Neural cell (in vitro differentiated cells): ENCODE measurements at regions not wholly inside any gene's neighbourhood (a gene's known extent, or its start where the extent isn't known, plus 50 kb on each side); places are given as distances from the start of the nearest gene placed in this dataset.

Experiments
- H2AFZ ChIP-seq: fragments of 200-600, 300-800 bp; sonication (generic), shearing (Covaris generic); 2 replicates; pipeline ENCODE4 v1.6.0; 2014; ENCODE audit warnings: low read depth, mild to moderate bottlenecking, antibody characterized with exemption, low read length, moderate library complexity
- H3F3A ChIP-seq: fragments of 200-600 bp; shearing (Covaris generic); 2 replicates; pipeline ENCODE4 v1.6.1; 2016; ENCODE audit warnings: mild to moderate bottlenecking, moderate library complexity, mixed read lengths, antibody characterized with exemption, low read length; ENCODE audit not compliant: insufficient read depth, poor library complexity, severe bottlenecking
- H3K27ac ChIP-seq: fragments of 200-600, 300-800 bp; sonication (generic), shearing (Covaris generic); 2 replicates; pipeline ENCODE4 v1.5.1; 2014; ENCODE audit warnings: mild to moderate bottlenecking, low read length, moderate library complexity
- H3K27me3 ChIP-seq: fragments of 300-800, 200-600 bp; sonication (generic), shearing (Covaris generic); 2 replicates; pipeline ENCODE4 v1.6.0; 2014; ENCODE audit warnings: mild to moderate bottlenecking, low read depth, low read length, moderate library complexity; ENCODE audit not compliant: insufficient read depth
- H3K36me3 ChIP-seq: fragments of 300-800, 200-600 bp; sonication (generic), shearing (Covaris generic); 2 replicates; pipeline ENCODE4 v1.5.1; 2014; ENCODE audit warnings: mild to moderate bottlenecking, antibody characterized with exemption, low read length, moderate library complexity; ENCODE audit not compliant: insufficient read depth
- H3K4me2 ChIP-seq: fragments of 300-800, 200-600 bp; sonication (generic), shearing (Covaris generic); 2 replicates; pipeline ENCODE4 v1.6.0; 2014; ENCODE audit warnings: mild to moderate bottlenecking, low read length
- H3K4me3 ChIP-seq: fragments of 300-800, 200-600 bp; sonication (generic), shearing (Covaris generic); 2 replicates; pipeline ENCODE4 v1.5.1; 2014; ENCODE audit warnings: mild to moderate bottlenecking, low read length, moderate library complexity
- H3K79me2 ChIP-seq: fragments of 200-600 bp; shearing (Covaris generic); replicated peaks from 2 replicates; pipeline ENCODE4 v1.6.0; 2014; ENCODE audit warnings: mild to moderate bottlenecking, low read length, moderate library complexity; ENCODE audit not compliant: insufficient read depth
- H3K9ac ChIP-seq: fragments of 300-800, 200-600 bp; sonication (generic), shearing (Covaris generic); 2 replicates; pipeline ENCODE4 v1.6.1; 2016; ENCODE audit warnings: mild to moderate bottlenecking, low read length, mixed read lengths
- H3K9me2 ChIP-seq: fragments of 200-600 bp; shearing (Covaris generic); 2 replicates; pipeline ENCODE4 v1.6.1; 2016; ENCODE audit warnings: mild to moderate bottlenecking, low read length, mixed read lengths; ENCODE audit not compliant: insufficient read depth
- H3K9me3 ChIP-seq: fragments of 200-600, 300-800 bp; sonication (generic), shearing (Covaris generic); 2 replicates; pipeline ENCODE4 v1.6.1; 2016; ENCODE audit warnings: mild to moderate bottlenecking, mixed run types, low read length, moderate library complexity, mixed read lengths
- H4K20me1 ChIP-seq: fragments of 200-600 bp; shearing (Covaris generic); 2 replicates; pipeline ENCODE4 v1.6.1; 2016; ENCODE audit warnings: mild to moderate bottlenecking, mixed run types; ENCODE audit not compliant: insufficient read depth
- EP300 ChIP-seq: fragments of 450-650 bp; conservative IDR thresholded peaks from 2 replicates; pipeline ENCODE4 v1.6.1; 2014; ENCODE audit warnings: antibody characterized with exemption, mild to moderate bottlenecking, moderate library complexity; ENCODE audit not compliant: poor library complexity, severe bottlenecking
- EZH2 ChIP-seq: fragments of 200-600, 300-800 bp; shearing (Covaris generic), sonication (generic); IDR thresholded peaks from 2 replicates; pipeline ENCODE4 v1.6.1; 2014; ENCODE audit warnings: antibody characterized with exemption, low read length, borderline replicate concordance, mild to moderate bottlenecking; ENCODE audit not compliant: insufficient read depth, poor library complexity, severe bottlenecking
- MXI1 ChIP-seq: fragments of 450-650 bp; conservative IDR thresholded peaks from 2 replicates; pipeline ENCODE4 v1.6.1; 2014; ENCODE audit warnings: antibody characterized with exemption, mild to moderate bottlenecking; ENCODE audit not compliant: poor library complexity, severe bottlenecking
- POLR2AphosphoS5 ChIP-seq: IDR thresholded peaks from 2 replicates; pipeline ENCODE4 v1.6.1; 2012
- RAD21 ChIP-seq: fragments of 450-650 bp; conservative IDR thresholded peaks from 2 replicates; pipeline ENCODE4 v1.6.1; 2014; ENCODE audit warnings: antibody characterized with exemption, mild to moderate bottlenecking, moderate library complexity
- REST ChIP-seq: IDR thresholded peaks from 2 replicates; pipeline ENCODE4 v1.6.1; 2012; ENCODE audit warnings: borderline replicate concordance
- SMC3 ChIP-seq: fragments of 450-650 bp; conservative IDR thresholded peaks from 2 replicates; pipeline ENCODE4 v1.6.1; 2014; ENCODE audit warnings: antibody characterized with exemption, mild to moderate bottlenecking, moderate library complexity; ENCODE audit not compliant: poor library complexity
- TAF1 ChIP-seq: IDR thresholded peaks from 2 replicates; pipeline ENCODE4 v1.6.1; 2012; ENCODE audit warnings: low read depth
- TF ChIP-seq, protein P1 (sequence below): fragments of 450-650 bp; IDR thresholded peaks from 2 replicates; pipeline ENCODE4 v1.5.1; 2014; ENCODE audit warnings: antibody characterized with exemption, mild to moderate bottlenecking, moderate library complexity; ENCODE audit not compliant: poor library complexity, severe bottlenecking

DNA sequence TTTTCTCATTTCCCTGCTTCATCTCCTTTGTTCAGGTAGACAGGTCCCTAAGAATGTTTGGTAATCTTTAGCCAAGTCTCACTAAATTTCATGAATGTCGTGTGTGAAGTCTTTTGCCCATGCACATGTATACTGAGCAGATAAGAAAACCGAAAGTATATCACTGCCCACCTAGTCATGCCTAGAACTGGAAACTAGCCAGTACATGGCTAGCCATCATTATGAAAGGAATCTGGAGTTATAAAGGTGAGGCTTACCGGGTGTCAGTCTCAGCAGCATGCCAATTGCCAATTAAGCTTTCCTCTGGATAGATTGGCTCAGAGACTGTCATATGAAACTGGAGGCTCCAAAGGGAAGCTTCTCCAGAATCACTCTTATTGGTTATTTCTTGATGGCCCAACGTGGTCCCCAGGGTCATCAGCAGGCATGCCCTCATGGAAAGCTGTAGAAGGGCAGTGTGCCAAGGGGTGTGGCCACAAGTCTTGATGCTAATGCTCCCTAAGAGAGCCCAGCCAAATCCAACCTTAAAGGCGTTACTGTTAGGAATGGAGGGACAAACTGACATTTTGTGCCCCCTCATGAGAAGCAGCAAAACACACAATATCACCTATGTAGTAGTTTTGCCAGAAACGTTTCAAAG is 307.3 kb upstream of the PIK3R1 start:
- TF ChIP-seq POLR2AphosphoS5 (no peak), RAD21 (no peak), REST (no peak), MXI1 (no peak), SMC3 (no peak), EZH2 (no peak), TAF1 (no peak)
- TF ChIP-seq, protein P1, sequence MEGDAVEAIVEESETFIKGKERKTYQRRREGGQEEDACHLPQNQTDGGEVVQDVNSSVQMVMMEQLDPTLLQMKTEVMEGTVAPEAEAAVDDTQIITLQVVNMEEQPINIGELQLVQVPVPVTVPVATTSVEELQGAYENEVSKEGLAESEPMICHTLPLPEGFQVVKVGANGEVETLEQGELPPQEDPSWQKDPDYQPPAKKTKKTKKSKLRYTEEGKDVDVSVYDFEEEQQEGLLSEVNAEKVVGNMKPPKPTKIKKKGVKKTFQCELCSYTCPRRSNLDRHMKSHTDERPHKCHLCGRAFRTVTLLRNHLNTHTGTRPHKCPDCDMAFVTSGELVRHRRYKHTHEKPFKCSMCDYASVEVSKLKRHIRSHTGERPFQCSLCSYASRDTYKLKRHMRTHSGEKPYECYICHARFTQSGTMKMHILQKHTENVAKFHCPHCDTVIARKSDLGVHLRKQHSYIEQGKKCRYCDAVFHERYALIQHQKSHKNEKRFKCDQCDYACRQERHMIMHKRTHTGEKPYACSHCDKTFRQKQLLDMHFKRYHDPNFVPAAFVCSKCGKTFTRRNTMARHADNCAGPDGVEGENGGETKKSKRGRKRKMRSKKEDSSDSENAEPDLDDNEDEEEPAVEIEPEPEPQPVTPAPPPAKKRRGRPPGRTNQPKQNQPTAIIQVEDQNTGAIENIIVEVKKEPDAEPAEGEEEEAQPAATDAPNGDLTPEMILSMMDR, result no peak
- no peaks in the 10 kb centered on the region for H3K9me2 ChIP-seq
- no peaks in the 10 kb centered on the region for H3K9me3 ChIP-seq
- H4K20me1 ChIP-seq, result no peaks in the 10 kb centered on the region
- H3K79me2 ChIP-seq, result no peaks in the 10 kb centered on the region
- H3F3A ChIP-seq, result no peaks in the 10 kb centered on the region
- no peak overlapping the region for H3K4me2 ChIP-seq
- H3K27me3 ChIP-seq, result no peaks in the 10 kb centered on the region
- H3K4me3 ChIP-seq, result no peak overlapping the region
- no peaks in the 10 kb centered on the region for H3K36me3 ChIP-seq
- no peak overlapping the region for H3K9ac ChIP-seq
- H2AFZ ChIP-seq, result no peak overlapping the region
- no peak overlapping the region for H3K27ac ChIP-seq

DNA sequence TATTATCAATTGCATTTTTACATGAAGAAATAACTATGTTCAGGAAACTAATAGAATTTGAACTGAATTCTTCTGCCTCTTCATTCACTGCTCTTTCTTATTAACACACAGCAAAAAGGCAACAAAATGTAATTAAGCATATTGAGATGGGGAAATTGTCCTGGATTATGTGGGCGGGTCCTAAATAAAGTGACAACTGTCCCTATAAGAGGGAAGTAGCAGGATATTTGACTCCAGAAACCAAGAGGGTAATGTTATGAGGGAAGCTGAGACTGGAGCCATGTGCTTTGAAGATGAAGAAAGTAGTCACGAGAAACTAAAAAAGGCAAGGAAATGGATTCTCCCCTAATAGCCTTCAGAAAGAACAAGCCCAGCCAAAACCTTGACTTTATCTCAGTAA is 311.2 kb upstream of the PIK3R1 start:
- Histone ChIP-seq H3K27me3 (no peaks in the 10 kb centered on the region), H2AFZ (no peak overlapping the region), H3K79me2 (no peaks in the 10 kb centered on the region), H3K9ac (no peak overlapping the region), H3K27ac (no peak overlapping the region), H3K9me2 (no peaks in the 10 kb centered on the region), H3K4me2 (no peak overlapping the region), H3K4me3 (no peak overlapping the region), H3K9me3 (no peaks in the 10 kb centered on the region), H3K36me3 (no peaks in the 10 kb centered on the region), H4K20me1 (no peaks in the 10 kb centered on the region), H3F3A (no peaks in the 10 kb centered on the region)
- TF ChIP-seq MXI1, result no peak
- TF ChIP-seq, protein P1, result no peak
- TF ChIP-seq EP300, result no peak
- no peak for TF ChIP-seq POLR2AphosphoS5
- no peak for TF ChIP-seq TAF1
- no peak for TF ChIP-seq SMC3
- no peak for TF ChIP-seq EZH2
- TF ChIP-seq REST, result no peak
- TF ChIP-seq RAD21, result no peak
